Vagina (tissue), 2 donors: ENCODE measurements at regions not wholly inside any gene's neighbourhood (a gene's known extent, or its start where the extent isn't known, plus 50 kb on each side); places are given as distances from the start of the nearest gene placed in this dataset.

Experiments used
- DNase-seq, 2 donors: peaks; one replicate each; pipeline ENCODE4 v3.0.0-alpha.2; 2017; ENCODE audit errors: extremely low spot score in 2 of 2
- H3K27ac ChIP-seq: fragments of 200-600 bp; sonication (generic); one replicate; pipeline ENCODE4 v1.5.1; 2019
- H3K27me3 ChIP-seq: fragments of 200-600 bp; sonication (generic); one replicate; pipeline ENCODE4 v1.5.1; 2019
- H3K36me3 ChIP-seq, 2 donors: fragments of 200-600 bp; sonication (generic); one replicate each; pipeline ENCODE4 v1.5.1; 2017 to 2019
- H3K4me1 ChIP-seq: fragments of 200-600 bp; sonication (generic); one replicate; pipeline ENCODE4 v1.5.1; 2019
- H3K4me3 ChIP-seq, 2 donors: fragments of 200-600 bp; sonication (generic); 1 replicate in 1 of 2; 2 replicates in 1 of 2; pipeline ENCODE4 v1.5.1; 2016 to 2019
- H3K9me3 ChIP-seq: fragments of 200-600 bp; sonication (generic); one replicate; pipeline ENCODE4 v1.5.1; 2019
- CTCF ChIP-seq, 3 experiments: fragments of 450-650 bp in 2 of 3; fragments of 200-600 bp in 1 of 3; sonication (generic) in 1 of 3; IDR thresholded peaks; one replicate each; pipeline ENCODE4 v1.5.1; 2017 to 2019; ENCODE audit warnings: antibody characterized with exemption in 3 of 3, mild to moderate bottlenecking in 2 of 3, moderate library complexity in 2 of 3
- POLR2A ChIP-seq, 2 donors: fragments of 450-650 bp; IDR thresholded peaks; one replicate each; pipeline ENCODE4 v1.6.1; 2017; ENCODE audit warnings: antibody characterized with exemption in 2 of 2, mild to moderate bottlenecking in 2 of 2, moderate library complexity in 2 of 2
- POLR2AphosphoS5 ChIP-seq, 2 donors: sonication (generic); formaldehyde crosslinking; IDR thresholded peaks; one replicate each; pipeline ENCODE4 v1.9.0; 2017; ENCODE audit warnings: antibody characterized with exemption in 2 of 2, mild to moderate bottlenecking in 2 of 2, low read depth in 1 of 2; ENCODE audit not compliant: insufficient read depth in 1 of 2
- intact Hi-C: fragments of 100-400 bp; cut with DNase I; formaldehyde crosslinking; loops from one replicate; pipeline ENCODE4 v1.15.1; 2023

DNA sequence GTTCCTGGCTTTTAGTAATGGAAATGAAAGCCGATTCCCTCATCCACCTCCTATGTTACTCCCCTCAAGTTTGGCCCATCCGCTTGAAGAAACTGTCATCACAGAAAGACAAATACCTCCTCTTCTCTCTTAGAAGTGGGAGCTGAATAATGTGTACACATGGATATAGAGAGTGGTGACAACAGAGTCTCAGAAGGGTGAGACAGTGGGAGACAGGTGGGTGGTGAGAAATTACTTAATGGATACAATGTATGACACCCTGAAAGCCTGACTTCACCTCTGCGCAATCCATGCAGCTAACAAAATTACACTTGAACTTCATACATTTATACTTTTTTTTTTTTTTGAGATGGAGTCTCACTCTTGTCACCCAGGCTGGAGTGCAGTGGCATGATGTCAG is 217.5 kb downstream of the SKIDA1 start:
- no peaks in the 10 kb centered on the region for H3K4me1 ChIP-seq
- H3K27me3 ChIP-seq: no peaks in the 10 kb centered on the region
- H3K27ac ChIP-seq: no peak overlapping the region
- DNase-seq: no peak
- intact Hi-C loops: no loop called here
- TF ChIP-seq POLR2A (IDR thresholded peaks at IDR 0.05): no peak
- TF ChIP-seq POLR2AphosphoS5 (IDR thresholded peaks at IDR 0.05; ENCODE audit: insufficient read depth in 1 of 2, low read depth in 1 of 2): no peak
- TF ChIP-seq CTCF (IDR thresholded peaks at IDR 0.05): no peak
- no peaks in the 10 kb centered on the region for H3K9me3 ChIP-seq
- no peaks in the 10 kb centered on the region for H3K36me3 ChIP-seq
- H3K4me3 ChIP-seq: no peak overlapping the region

DNA sequence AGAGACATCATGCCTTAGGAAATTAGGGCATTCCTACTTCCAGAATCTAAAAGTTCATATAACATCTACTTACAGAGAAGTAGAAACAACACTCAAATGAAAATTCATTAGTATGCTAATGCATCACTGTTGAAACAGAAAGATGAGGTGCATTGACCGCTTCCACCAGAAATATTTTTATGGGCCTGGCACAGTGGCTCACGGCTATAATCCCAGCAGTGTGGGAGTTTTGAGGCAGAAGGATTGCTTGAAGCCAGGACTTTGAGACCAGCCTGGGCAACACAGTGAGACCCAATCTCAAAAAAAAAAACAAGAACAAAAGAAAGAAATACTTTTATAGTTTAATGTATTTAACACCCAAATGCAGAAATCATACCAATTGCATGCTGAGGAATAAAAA is 220.9 kb downstream of the SKIDA1 start:
- intact Hi-C loops: no loop called here
- TF ChIP-seq POLR2AphosphoS5 (IDR thresholded peaks at IDR 0.05; ENCODE audit: insufficient read depth in 1 of 2, low read depth in 1 of 2) (no peak), POLR2A (IDR thresholded peaks at IDR 0.05) (no peak)
- Histone ChIP-seq H3K27ac (no peak overlapping the region), H3K27me3 (no peaks in the 10 kb centered on the region), H3K9me3 (no peaks in the 10 kb centered on the region), H3K4me3 (no peak overlapping the region), H3K36me3 (no peaks in the 10 kb centered on the region), H3K4me1 (no peaks in the 10 kb centered on the region)
- DNase-seq: no peak

DNA sequence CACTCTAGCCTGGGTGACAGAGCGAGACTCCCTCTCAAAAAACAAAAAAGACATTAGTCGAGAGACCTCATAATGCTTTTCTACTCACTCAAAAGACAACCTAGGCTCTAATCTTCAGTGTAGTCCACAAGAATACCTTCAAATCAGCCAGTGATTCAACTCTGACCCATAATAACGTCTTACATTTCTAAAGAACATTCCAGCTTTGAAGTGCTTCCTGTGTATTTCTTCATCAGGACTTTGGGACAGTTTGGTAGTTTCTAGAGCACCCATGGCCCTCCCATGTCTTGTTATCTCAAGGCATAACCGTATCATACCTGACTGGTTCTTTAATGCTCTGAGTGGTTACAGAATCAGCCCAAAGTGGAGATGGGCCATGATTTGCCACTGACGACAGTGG is 221.3 kb downstream of the SKIDA1 start:
- no peak overlapping the region for H3K4me3 ChIP-seq
- no peaks in the 10 kb centered on the region for H3K27me3 ChIP-seq
- intact Hi-C loops: no loop called here
- no peaks in the 10 kb centered on the region for H3K4me1 ChIP-seq
- TF ChIP-seq POLR2AphosphoS5 (IDR thresholded peaks at IDR 0.05; ENCODE audit: insufficient read depth in 1 of 2, low read depth in 1 of 2) (no peak), CTCF (IDR thresholded peaks at IDR 0.05) (no peak), POLR2A (IDR thresholded peaks at IDR 0.05) (no peak)
- H3K36me3 ChIP-seq: no peaks in the 10 kb centered on the region
- H3K27ac ChIP-seq: no peak overlapping the region
- DNase-seq: no peak
- no peaks in the 10 kb centered on the region for H3K9me3 ChIP-seq

GRCh38 chr10:21300551-21300950 is 224.9 kb downstream of the SKIDA1 start:
- no peaks in the 10 kb centered on the region for H3K4me1 ChIP-seq

DNA sequence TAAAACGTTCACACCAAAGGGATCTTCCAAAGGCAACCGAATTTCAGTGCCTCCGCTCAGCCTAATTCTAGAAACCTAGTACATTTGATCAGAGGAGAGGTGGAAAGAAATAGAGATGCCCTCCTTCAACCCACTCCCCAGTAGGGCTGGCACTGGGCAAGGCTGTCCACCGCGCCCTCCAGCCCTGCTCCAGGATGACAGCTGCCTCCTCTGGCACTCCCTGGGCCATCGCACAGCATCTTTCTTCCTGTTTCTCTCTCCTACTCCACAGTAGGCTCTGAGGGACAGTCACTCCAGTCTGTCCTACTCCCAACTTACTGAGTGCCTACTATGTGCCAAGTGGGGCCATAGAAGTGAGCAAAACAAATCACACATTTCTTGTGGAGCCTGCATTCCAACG is 226.2 kb downstream of the SKIDA1 start:
- no peaks in the 10 kb centered on the region for H3K4me1 ChIP-seq
- no peak overlapping the region for H3K27ac ChIP-seq
- H3K4me3 ChIP-seq: no peak overlapping the region
- intact Hi-C loops: no loop called here
- TF ChIP-seq POLR2AphosphoS5 (IDR thresholded peaks at IDR 0.05; ENCODE audit: insufficient read depth in 1 of 2, low read depth in 1 of 2) (no peak), POLR2A (IDR thresholded peaks at IDR 0.05) (no peak), CTCF (IDR thresholded peaks at IDR 0.05) (no peak)
- no peaks in the 10 kb centered on the region for H3K9me3 ChIP-seq
- no peaks in the 10 kb centered on the region for H3K27me3 ChIP-seq
- DNase-seq: no peak
- H3K36me3 ChIP-seq: no peaks in the 10 kb centered on the region

More at GRCh38 chr10:21300551-21300950, 224.9 kb downstream of the SKIDA1 start:
- Histone ChIP-seq H3K9me3 (no peaks in the 10 kb centered on the region), H3K27me3 (no peaks in the 10 kb centered on the region), H3K36me3 (no peaks in the 10 kb centered on the region), H3K4me3 (no peak overlapping the region), H3K27ac (no peak overlapping the region)
- no peak for DNase-seq
- TF ChIP-seq CTCF (IDR thresholded peaks at IDR 0.05) (no peak), POLR2A (IDR thresholded peaks at IDR 0.05) (no peak)
- intact Hi-C loops: no loop called here

- no peak overlapping the region for H3K4me3 ChIP-seq
- no peak overlapping the region for H3K27ac ChIP-seq
- no peaks in the 10 kb centered on the region for H3K9me3 ChIP-seq
- no peaks in the 10 kb centered on the region for H3K27me3 ChIP-seq
- TF ChIP-seq POLR2A (IDR thresholded peaks at IDR 0.05): no peak
- no peak for TF ChIP-seq CTCF (IDR thresholded peaks at IDR 0.05)
- TF ChIP-seq POLR2AphosphoS5 (IDR thresholded peaks at IDR 0.05; ENCODE audit: insufficient read depth in 1 of 2, low read depth in 1 of 2): no peak
- no peaks in the 10 kb centered on the region for H3K36me3 ChIP-seq
- peaks cover 3% of the 10 kb centered on the region for H3K4me1 ChIP-seq
- intact Hi-C loops: no loop called here
- no peak for DNase-seq
Observed at GRCh38 chr10:21298701-21299100, 226.8 kb downstream of the SKIDA1 start.
